GM12875 (cell line): ENCODE measurements at regions not wholly inside any gene's neighbourhood (a gene's known extent, or its start where the extent isn't known, plus 50 kb on each side); places are given as distances from the start of the nearest gene placed in this dataset.

Source experiments
- H3K4me3 ChIP-seq: one replicate; pipeline ENCODE4 v1.5.1; 2011; ENCODE audit warnings: low read depth, low read length, control low read depth
- TF ChIP-seq, protein P1 (sequence below): IDR thresholded peaks from 2 replicates; pipeline ENCODE4 v1.5.1; 2011; ENCODE audit warnings: low read depth, mild to moderate bottlenecking, control low read depth, inconsistent platforms, low read length, moderate library complexity, borderline replicate concordance; ENCODE audit not compliant: insufficient read depth

GRCh38 chr5:40404613-40405012 lies 275.1 kb upstream of the PTGER4 start:
- H3K4me3 ChIP-seq, result no peak overlapping the region
- TF ChIP-seq, protein P1, sequence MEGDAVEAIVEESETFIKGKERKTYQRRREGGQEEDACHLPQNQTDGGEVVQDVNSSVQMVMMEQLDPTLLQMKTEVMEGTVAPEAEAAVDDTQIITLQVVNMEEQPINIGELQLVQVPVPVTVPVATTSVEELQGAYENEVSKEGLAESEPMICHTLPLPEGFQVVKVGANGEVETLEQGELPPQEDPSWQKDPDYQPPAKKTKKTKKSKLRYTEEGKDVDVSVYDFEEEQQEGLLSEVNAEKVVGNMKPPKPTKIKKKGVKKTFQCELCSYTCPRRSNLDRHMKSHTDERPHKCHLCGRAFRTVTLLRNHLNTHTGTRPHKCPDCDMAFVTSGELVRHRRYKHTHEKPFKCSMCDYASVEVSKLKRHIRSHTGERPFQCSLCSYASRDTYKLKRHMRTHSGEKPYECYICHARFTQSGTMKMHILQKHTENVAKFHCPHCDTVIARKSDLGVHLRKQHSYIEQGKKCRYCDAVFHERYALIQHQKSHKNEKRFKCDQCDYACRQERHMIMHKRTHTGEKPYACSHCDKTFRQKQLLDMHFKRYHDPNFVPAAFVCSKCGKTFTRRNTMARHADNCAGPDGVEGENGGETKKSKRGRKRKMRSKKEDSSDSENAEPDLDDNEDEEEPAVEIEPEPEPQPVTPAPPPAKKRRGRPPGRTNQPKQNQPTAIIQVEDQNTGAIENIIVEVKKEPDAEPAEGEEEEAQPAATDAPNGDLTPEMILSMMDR, result no peak

DNA sequence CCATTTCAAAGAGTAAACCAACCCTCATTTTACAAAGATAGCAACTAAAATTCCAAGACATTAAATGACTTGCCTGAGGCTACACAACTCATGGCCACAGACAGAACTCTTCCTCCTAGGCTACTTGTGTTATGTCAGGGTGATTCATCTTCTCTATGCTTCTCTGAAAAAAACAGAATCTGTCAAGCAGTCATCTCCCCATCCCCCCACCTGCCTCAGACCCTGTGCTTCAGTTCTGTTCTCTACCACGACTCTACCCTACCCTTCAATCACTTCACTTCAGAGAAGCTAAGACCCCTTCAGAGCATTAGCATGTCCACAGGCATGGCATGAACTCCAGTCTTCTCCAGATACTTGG lies 277.7 kb upstream of the PTGER4 start:
- TF ChIP-seq, protein P1, result no peak
- H3K4me3 ChIP-seq, result no peak overlapping the region

DNA sequence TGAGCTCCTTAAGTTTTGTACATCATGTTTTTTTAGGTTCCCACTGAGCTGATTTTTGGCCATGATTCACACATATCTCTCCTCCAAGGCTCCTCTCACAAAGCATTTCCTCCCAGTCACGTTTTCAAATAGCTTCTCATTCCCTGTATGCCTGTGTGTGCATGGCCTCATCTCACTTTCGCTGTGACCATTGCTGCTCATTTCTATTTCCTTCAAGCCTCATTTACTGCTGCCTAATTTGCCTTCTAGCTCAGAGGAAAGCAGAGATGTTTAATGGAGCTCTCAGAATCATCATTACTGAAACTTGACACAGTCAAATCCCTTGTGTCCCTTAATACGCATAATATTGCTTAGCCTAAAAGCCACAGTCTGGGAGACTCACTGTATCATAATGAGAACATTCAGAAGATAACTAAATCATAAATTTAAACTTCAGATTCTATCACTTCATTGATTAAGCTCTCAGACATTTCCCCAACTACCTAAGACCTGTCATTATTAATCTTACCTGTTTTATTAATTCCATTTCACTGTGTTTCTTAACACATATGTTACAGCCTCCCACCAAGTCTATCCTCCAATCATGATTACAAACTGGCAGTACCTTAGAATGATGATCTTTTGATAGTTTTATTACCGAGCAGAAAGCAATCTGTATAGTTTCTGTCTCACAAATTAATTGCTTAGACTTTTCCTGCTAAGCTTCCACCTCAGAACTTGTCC lies 278.3 kb upstream of the PTGER4 start:
- TF ChIP-seq, protein P1, result no peak

GRCh38 chr5:40400245-40400644 lies 279.5 kb upstream of the PTGER4 start:
- no peak overlapping the region for H3K4me3 ChIP-seq
- TF ChIP-seq, protein P1, result no peak

More for the DNA sequence above, 278.3 kb upstream of the PTGER4 start:
- H3K4me3 ChIP-seq, result no peak overlapping the region

GRCh38 chr5:40399349-40399748 lies 280.4 kb upstream of the PTGER4 start:
- TF ChIP-seq, protein P1, result no peak
- H3K4me3 ChIP-seq, result no peak overlapping the region

DNA sequence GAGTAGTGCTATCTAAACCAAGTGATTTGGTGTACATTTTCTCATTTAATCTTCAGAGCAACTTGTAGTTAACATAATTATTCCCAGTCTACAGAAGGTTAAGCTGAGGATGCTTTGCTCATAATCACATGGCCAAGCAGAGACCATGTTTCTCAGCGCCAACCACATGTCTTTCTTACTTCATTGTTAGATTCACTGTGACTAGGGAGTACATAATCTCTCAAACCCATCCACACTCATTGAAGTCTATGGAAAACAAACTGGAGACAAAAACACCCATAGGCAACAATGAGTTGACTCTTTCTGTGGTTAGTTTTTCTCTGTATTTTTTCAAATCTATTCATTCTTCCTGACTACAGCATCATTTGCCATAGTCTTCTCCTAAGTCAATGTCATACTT lies 281.7 kb upstream of the PTGER4 start:
- H3K4me3 ChIP-seq, result no peak overlapping the region
- TF ChIP-seq, protein P1, result no peak

DNA sequence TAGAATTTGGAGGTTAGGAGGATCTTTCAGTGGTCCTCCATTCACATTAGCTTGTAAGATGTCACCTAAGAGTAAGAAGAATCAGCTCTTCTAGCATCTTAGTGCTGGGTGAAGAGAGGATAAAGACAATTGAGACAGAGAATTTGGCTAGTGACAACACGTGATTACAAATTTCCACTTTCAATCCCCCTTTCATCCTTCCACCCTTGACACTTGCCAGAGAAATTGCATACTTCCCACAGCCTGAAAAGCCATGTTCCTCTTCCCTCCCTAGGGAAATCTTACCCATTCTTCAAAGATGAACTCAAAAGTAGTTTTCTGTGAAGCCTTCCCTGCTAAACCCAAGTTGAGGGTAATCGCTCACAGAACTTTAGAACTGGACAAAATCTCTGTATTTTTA lies 282.6 kb upstream of the PTGER4 start:
- TF ChIP-seq, protein P1, result no peak
- H3K4me3 ChIP-seq, result no peak overlapping the region
